ENCODE measurements at regions not wholly inside any gene's neighbourhood (a gene's known extent, or its start where the extent isn't known, plus 50 kb on each side); places are given as distances from the start of the nearest gene placed in this dataset.

- Histone ChIP-seq H3K27ac (no peak overlapping the region), H3K27me3 (peaks cover 7% of the 10 kb centered on the region), H3K9me3 (no peaks in the 10 kb centered on the region), H3K4me3 (no peak overlapping the region), H3K4me1 (no peaks in the 10 kb centered on the region), H3K36me3 (no peaks in the 10 kb centered on the region)
- WGBS = 83% methylated on average over 4 of the region's 4 CpGs
- DNase-seq (ENCODE audit: low spot score in 2 of 2) = no peak
- TF ChIP-seq POLR2AphosphoS5 (IDR thresholded peaks at IDR 0.05) (no peak), POLR2A (IDR thresholded peaks at IDR 0.05) (no peak), CTCF (IDR thresholded peaks at IDR 0.05) (no peak)
These were observed 97.3 kb upstream of the RTL1 start for GRCh38 chr14:101000711-101001250.

- DNase-seq (ENCODE audit: low spot score in 2 of 2) = peak in 1 of 2 donors; percentile 36
- 53% methylated on average over 12 of the region's 12 CpGs for WGBS
- Histone ChIP-seq H3K9me3 (no peaks in the 10 kb centered on the region), H3K4me3 (no peak overlapping the region), H3K4me1 (no peaks in the 10 kb centered on the region), H3K36me3 (no peaks in the 10 kb centered on the region), H3K27ac (no peak overlapping the region), H3K27me3 (peaks cover 11% of the 10 kb centered on the region)
- TF ChIP-seq POLR2A (IDR thresholded peaks at IDR 0.05) = no peak
- TF ChIP-seq POLR2AphosphoS5 (IDR thresholded peaks at IDR 0.05) = no peak
- no peak for TF ChIP-seq EP300 (IDR thresholded peaks at IDR 0.05)
- no peak for TF ChIP-seq CTCF (IDR thresholded peaks at IDR 0.05)
These were observed 98.0 kb upstream of the RTL1 start for GRCh38 chr14:101001311-101002069.

- no peak for TF ChIP-seq CTCF (IDR thresholded peaks at IDR 0.05)
- TF ChIP-seq POLR2AphosphoS5 (IDR thresholded peaks at IDR 0.05) = no peak
- no peak for TF ChIP-seq POLR2A (IDR thresholded peaks at IDR 0.05)
- TF ChIP-seq EP300 (IDR thresholded peaks at IDR 0.05) = no peak
- Histone ChIP-seq H3K4me1 (no peaks in the 10 kb centered on the region), H3K4me3 (no peak overlapping the region), H3K27me3 (peaks cover 11% of the 10 kb centered on the region), H3K9me3 (no peaks in the 10 kb centered on the region), H3K27ac (no peak overlapping the region), H3K36me3 (no peaks in the 10 kb centered on the region)
- WGBS = 89% methylated on average over 7 of the region's 7 CpGs
- no peak for DNase-seq (ENCODE audit: low spot score in 2 of 2)
These were observed 99.2 kb upstream of the RTL1 start for GRCh38 chr14:101002738-101003137.

- WGBS = 77% methylated on average over 9 of the region's 9 CpGs
These were observed 100.7 kb upstream of the RTL1 start for GRCh38 chr14:101004176-101004575.

More at GRCh38 chr14:101004176-101004575, 100.7 kb upstream of the RTL1 start:
- Histone ChIP-seq H3K4me1 (no peaks in the 10 kb centered on the region), H3K4me3 (no peak overlapping the region), H3K9me3 (no peaks in the 10 kb centered on the region), H3K27me3 (peaks cover 11% of the 10 kb centered on the region), H3K27ac (no peak overlapping the region), H3K36me3 (no peaks in the 10 kb centered on the region)
- TF ChIP-seq EP300 (IDR thresholded peaks at IDR 0.05) = no peak
- no peak for TF ChIP-seq POLR2A (IDR thresholded peaks at IDR 0.05)
- no peak for TF ChIP-seq CTCF (IDR thresholded peaks at IDR 0.05)
- no peak for TF ChIP-seq POLR2AphosphoS5 (IDR thresholded peaks at IDR 0.05)
- DNase-seq (ENCODE audit: low spot score in 2 of 2) = peak in 1 of 2 donors; percentile 22

Measured in suprapubic skin (tissue), 4 donors.